Glomerular endothelial cell (primary cell): ENCODE measurements at regions not wholly inside any gene's neighbourhood (a gene's known extent, or its start where the extent isn't known, plus 50 kb on each side); places are given as distances from the start of the nearest gene placed in this dataset.
A peak's percentile ranks its signal among the peaks of the same experiment; 100 is the strongest.
"Not testable (repeated sequence)": the region's sequence is repeated elsewhere in the genome, so short reads cannot be mapped to it uniquely, and the experiment has no call there.

Source experiments
- DNase-seq: peaks from one replicate; pipeline ENCODE4 v3.0.0-alpha.2; 2011; ENCODE audit warnings: low read depth, low spot score; ENCODE audit errors: extremely low read depth

DNA sequence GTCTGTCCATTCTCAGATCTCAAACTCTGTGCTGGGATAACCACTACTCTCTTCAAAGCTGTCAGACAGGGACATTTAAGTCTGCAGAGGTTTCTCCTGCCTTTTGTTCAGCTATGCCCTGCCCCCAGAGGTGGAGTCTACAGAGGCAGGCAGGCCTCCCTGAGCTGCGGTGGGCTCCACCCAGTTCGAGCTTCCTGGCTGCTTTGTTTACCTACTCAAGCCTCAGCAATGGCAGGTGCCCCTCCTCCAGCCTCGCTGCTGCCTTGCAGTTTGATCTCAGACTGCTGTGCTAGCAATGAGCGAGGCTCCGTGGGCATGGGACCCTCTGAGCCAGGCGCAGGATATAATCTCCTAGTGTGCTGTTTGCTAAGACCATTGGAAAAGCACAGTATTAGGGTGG lies 53.1 kb upstream of the HUNK start:
- DNase-seq = not testable (repeated sequence)

- not testable (repeated sequence) for DNase-seq
Measured at GRCh38 chr21:31814356-31814755, 58.5 kb upstream of the HUNK start.

DNA sequence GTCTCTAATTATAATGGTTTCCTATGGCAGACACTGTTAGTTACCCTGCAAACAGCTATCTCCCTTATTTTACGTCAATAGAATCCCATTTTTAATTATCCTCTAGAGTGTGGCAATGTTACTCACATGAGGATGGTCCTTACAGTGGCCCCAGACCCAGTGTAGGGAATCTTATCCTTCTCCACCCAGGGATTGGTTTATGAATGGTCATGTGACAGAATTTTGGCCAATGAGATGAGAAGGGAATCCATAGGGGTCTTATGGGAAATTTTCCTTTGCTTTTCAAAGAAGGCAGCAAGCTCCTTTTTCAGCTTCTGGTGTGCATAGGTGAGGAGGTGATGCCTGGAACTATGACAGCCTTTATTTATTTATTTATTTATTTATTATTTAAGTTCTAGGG lies 59.0 kb upstream of the HUNK start:
- DNase-seq = no peak

GRCh38 chr21:31804008-31804394 lies 68.8 kb upstream of the HUNK start:
- DNase-seq = no peak

GRCh38 chr21:31803039-31804007 lies 69.5 kb upstream of the HUNK start:
- DNase-seq = no peak

- DNase-seq = no peak
Measured at GRCh38 chr21:31802331-31802730, 70.4 kb upstream of the SCAF4 start.

DNA sequence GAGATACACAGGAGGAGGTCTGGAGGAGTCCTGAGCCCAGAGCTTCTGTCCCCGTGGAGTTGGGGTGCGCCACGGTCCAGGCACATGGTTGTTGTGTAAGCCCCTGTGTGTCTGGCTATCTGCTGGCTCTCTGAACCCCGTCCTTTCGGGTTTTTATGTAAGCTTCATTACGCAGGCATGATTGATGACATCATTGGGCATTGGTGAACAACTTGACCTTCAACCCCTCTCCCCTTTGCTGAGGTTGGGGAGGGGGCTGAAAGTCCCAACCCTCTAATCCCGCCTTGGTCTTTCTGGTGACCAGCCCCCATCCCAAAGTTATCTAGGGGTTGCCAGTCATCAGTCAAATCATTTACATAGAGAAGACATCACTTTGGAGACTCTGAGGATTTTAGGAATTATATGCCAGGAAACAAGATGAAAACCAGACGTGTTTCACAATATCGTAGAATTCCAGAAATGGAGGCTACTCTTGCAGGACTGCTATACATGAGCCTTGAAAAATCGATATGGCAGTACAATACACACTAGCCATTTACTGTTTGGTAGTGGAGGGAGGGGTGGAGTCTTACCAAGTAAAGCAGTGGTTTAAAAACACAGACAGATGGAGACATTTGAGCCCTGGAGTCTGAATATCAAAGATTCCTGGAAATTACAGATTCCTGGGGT lies 69.8 kb upstream of the SCAF4 start:
- no peak for DNase-seq

GRCh38 chr21:31798842-31799704 lies 67.2 kb upstream of the SCAF4 start:
- DNase-seq = no peak

DNA sequence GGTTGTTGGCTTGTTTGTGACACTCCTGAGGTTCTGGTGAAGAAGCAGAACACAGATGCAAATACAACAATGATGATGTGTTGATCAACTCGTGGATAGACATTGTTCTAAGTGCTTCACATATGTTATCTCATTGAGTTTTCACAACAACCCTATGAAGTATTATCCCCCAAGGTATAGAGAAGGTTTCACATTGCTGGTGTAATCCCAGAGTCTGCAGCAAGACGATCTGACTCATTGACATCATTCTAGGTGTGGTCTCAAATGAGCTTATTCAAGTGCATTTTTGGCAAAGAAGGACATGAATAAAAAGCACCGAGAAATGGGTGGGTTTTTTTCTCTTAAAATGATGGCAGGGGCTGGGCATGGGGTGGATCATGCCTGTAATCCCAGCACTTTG lies 64.1 kb upstream of the SCAF4 start:
- DNase-seq = no peak

- DNase-seq = not testable (repeated sequence)
Measured at GRCh38 chr21:31790420-31790819, 58.5 kb upstream of the SCAF4 start.

- no peak for DNase-seq
Measured at GRCh38 chr21:31788581-31788980, 56.7 kb upstream of the SCAF4 start.

DNA sequence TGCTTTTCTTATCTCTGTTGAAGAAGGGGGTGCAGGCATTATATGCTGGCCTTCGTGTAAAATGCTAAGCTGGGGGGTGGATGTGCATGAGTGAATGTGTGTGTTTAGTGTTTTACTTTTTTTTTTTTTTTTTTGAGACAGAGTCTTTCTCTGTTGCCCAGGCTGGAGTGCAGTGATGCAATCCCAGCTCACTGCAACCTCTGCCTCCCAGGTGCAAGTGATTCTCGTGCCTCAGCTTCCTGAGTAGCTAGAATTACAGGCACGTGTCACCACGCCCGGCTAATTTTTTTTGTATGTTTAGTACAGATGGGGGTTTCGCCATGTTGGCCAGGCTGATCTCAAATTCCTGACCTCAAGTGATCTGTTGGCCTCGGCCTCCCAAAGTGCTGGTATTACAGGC lies 55.8 kb upstream of the SCAF4 start:
- DNase-seq = not testable (repeated sequence)

GRCh38 chr21:31786164-31786920 lies 54.4 kb upstream of the SCAF4 start:
- DNase-seq = no peak

- peak; percentile 29 for DNase-seq
Measured at GRCh38 chr21:31785237-31786163, 53.6 kb upstream of the SCAF4 start.

DNA sequence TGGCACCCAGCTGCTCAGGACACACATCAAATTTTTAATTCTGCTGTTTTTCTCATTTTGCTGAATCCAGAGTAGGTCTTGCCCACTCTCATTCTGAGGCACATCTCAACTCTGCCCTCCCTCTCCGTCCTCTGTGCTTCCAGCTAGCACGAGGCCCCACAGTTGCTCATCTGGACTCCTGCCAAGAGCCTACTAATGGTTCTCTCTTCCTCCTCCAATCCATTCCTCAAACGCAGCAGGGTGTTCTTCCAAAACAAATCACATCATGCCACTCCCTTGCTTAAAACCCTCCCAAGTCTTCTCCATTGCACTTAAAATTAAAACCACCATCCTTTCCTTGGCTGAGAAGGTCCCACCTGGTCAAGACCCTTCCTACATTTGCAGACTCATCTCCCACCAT lies 49.8 kb upstream of the SCAF4 start:
- no peak for DNase-seq
